K562 (cell line): ENCODE measurements at regions not wholly inside any gene's neighbourhood (a gene's known extent, or its start where the extent isn't known, plus 50 kb on each side); places are given as distances from the start of the nearest gene placed in this dataset.
A peak's percentile ranks its signal among the peaks of the same experiment; 100 is the strongest.

Source experiments
- ARID3A ChIP-seq: IDR thresholded peaks from 2 replicates; pipeline ENCODE4 v1.6.1; 2012; ENCODE audit warnings: low read depth, low read length, improper control_type of control experiment, borderline replicate concordance
- ARID3B ChIP-seq: fragments of 250-450 bp; sonication (Bioruptor Pico); IDR thresholded peaks from 2 replicates; pipeline ENCODE4 v1.4.0; 2020; ENCODE audit warnings: borderline replicate concordance
- CTCF ChIP-seq, 3 experiments: IDR thresholded peaks in 2 of 3; conservative IDR thresholded peaks in 1 of 3; 2 replicates each; pipeline ENCODE4 v1.5.1; 2011 to 2012; ENCODE audit warnings: low read length in 3 of 3, mild to moderate bottlenecking in 3 of 3, control low read depth in 2 of 3, improper control_type of control experiment in 1 of 3, inconsistent platforms in 1 of 3, low read depth in 1 of 3, mixed read lengths in 1 of 3, moderate library complexity in 1 of 3; ENCODE audit not compliant: insufficient read depth in 2 of 3
- DPF2 ChIP-seq: fragments of 450-650 bp; IDR thresholded peaks from 2 replicates; pipeline ENCODE4 v1.6.1; 2016
- SMAD4 ChIP-seq: fragments of 250-450 bp; sonication (Bioruptor Pico); conservative IDR thresholded peaks from 2 replicates; pipeline ENCODE4 v1.8.0; 2021; ENCODE audit warnings: inconsistent platforms, mild to moderate bottlenecking, moderate library complexity
- USF1 ChIP-seq: sonication (generic); formaldehyde crosslinking; IDR thresholded peaks from 2 replicates; pipeline ENCODE4 v1.9.0; 2022; ENCODE audit warnings: mild to moderate bottlenecking, missing genetic modification reagents
- ZNF318 ChIP-seq, 2 experiments: fragments of 450-650 bp; IDR thresholded peaks; 2 replicates each; pipeline ENCODE4 v1.6.1; 2016; ENCODE audit warnings: mild to moderate bottlenecking in 2 of 2, borderline replicate concordance in 1 of 2, low read depth in 1 of 2, moderate library complexity in 1 of 2
- ZNF586 ChIP-seq: fragments of 450-650 bp; formaldehyde crosslinking; conservative IDR thresholded peaks from 2 replicates; pipeline ENCODE4 v1.4.0; 2020; ENCODE audit warnings: mild to moderate bottlenecking, moderate library complexity
- ZNF766 ChIP-seq: fragments of 200-800 bp; sonication (Bioruptor generic); conservative IDR thresholded peaks from 2 replicates; pipeline ENCODE4 v1.6.1; 2016; ENCODE audit warnings: missing genetic modification characterization, missing compliant biosample characterization
- TF ChIP-seq, protein P1 (sequence below): fragments of 150-350 bp; conservative IDR thresholded peaks from 2 replicates; pipeline ENCODE4 v1.6.1; 2014; ENCODE audit warnings: low read length

DNA sequence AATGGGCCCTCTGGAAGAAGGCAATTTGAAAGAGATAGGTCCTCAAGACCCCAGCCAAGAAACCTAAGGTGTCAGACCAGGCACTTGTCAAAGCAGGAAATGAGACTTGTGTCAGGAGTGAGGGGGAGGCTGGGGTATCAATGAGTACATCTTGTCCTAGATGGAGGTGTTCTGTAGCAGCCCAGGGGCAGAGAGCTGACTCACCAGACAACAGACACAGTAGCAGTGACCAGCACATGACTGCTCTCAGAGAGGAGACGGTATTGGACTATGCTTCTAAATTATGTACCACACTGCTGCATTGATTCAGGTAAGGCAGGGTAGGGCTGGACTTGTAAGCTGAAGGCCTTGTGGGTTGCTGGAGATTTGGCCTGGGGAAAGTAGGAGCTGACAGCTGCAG, 551.2 kb upstream of the KLF4 start (continued):
- TF ChIP-seq DPF2 (0 out of 2 replicates have a peak, but pooled peaks have one; percentile 15), USF1 (CRISPR knock-in tag) (no peak), ZNF586 (CRISPR knock-in tag) (no peak), ARID3B (CRISPR knock-in tag) (no peak), CTCF (IDR thresholded peaks at IDR 0.05 in 2 of 3, conservative IDR thresholded peaks at IDR 0.05 in 1 of 3; ENCODE audit: insufficient read depth in 2 of 3, low read depth in 1 of 3, low read length in 3 of 3) (no peak), SMAD4 (CRISPR knock-in tag) (peak; percentile 16; the same call in 1 of the 2 replicates), ARID3A (no peak), ZNF766 (CRISPR knock-in tag) (no peak), ZNF318 (IDR thresholded peaks at IDR 0.05; ENCODE audit: borderline replicate concordance in 1 of 2, low read depth in 1 of 2) (no peak)
- TF ChIP-seq, protein P1, sequence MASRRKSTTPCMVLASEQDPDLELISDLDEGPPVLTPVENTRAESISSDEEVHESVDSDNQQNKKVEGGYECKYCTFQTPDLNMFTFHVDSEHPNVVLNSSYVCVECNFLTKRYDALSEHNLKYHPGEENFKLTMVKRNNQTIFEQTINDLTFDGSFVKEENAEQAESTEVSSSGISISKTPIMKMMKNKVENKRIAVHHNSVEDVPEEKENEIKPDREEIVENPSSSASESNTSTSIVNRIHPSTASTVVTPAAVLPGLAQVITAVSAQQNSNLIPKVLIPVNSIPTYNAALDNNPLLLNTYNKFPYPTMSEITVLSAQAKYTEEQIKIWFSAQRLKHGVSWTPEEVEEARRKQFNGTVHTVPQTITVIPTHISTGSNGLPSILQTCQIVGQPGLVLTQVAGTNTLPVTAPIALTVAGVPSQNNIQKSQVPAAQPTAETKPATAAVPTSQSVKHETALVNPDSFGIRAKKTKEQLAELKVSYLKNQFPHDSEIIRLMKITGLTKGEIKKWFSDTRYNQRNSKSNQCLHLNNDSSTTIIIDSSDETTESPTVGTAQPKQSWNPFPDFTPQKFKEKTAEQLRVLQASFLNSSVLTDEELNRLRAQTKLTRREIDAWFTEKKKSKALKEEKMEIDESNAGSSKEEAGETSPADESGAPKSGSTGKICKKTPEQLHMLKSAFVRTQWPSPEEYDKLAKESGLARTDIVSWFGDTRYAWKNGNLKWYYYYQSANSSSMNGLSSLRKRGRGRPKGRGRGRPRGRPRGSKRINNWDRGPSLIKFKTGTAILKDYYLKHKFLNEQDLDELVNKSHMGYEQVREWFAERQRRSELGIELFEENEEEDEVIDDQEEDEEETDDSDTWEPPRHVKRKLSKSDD: no peak
